ENCODE measurements at regions not wholly inside any gene's neighbourhood (a gene's known extent, or its start where the extent isn't known, plus 50 kb on each side); places are given as distances from the start of the nearest gene placed in this dataset.

GRCh38 chr4:178241601-178242118 is 799.4 kb upstream of the AGA start:
- POLR2A ChIA-PET: no interaction called here
- H3K27ac ChIP-seq (ENCODE audit: low read depth, low read length): no peak overlapping the region
- no peaks in the 10 kb centered on the region; the same call in 1 of the 2 replicates for H3K9me2 ChIP-seq (ENCODE audit: insufficient read depth)
- no peak overlapping the region for H2AFZ ChIP-seq (ENCODE audit: low read depth, low read length, poor library complexity, severe bottlenecking)
- H3K4me2 ChIP-seq (ENCODE audit: low read length): no peak overlapping the region
- no peaks in the 10 kb centered on the region for H3K27me3 ChIP-seq (ENCODE audit: insufficient read depth, low read length)
- intact Hi-C loops (cut with micrococcal nuclease): no loop called here
- H4K20me1 ChIP-seq (ENCODE audit: insufficient read depth): no peaks in the 10 kb centered on the region
- no peaks in the 10 kb centered on the region for H3K36me3 ChIP-seq (ENCODE audit: control insufficient read depth in 1 of 2, insufficient read depth in 2 of 2, low read length in 2 of 2)
- no peak overlapping the region for H3K4me3 ChIP-seq (replicated peaks in 1 of 2; ENCODE audit: low read depth in 1 of 2, low read length in 2 of 2)
- CTCF ChIA-PET: no interaction called here
- BruUV-seq (replicated peaks): no TSS peak
- no peak for DNase-seq (ENCODE audit: low read depth, low spot score)
- TF ChIP-seq CBX3 (IDR thresholded peaks at IDR 0.05; ENCODE audit: low read depth) (no peak), RAD21 (IDR thresholded peaks at IDR 0.05; ENCODE audit: low read depth) (no peak), REST (IDR thresholded peaks at IDR 0.05; ENCODE audit: low read depth) (no peak), JUND (IDR thresholded peaks at IDR 0.05) (no peak), SP1 (IDR thresholded peaks at IDR 0.05; ENCODE audit: low read depth) (no peak), ZBTB33 (IDR thresholded peaks at IDR 0.05; ENCODE audit: extremely low read depth, insufficient replicate concordance, low read length) (no peak), SIN3A (IDR thresholded peaks at IDR 0.05; ENCODE audit: low read depth) (no peak)
- H3K9ac ChIP-seq (ENCODE audit: low read length): no peak overlapping the region
- no peaks in the 10 kb centered on the region for H3K79me2 ChIP-seq (ENCODE audit: insufficient read depth, low read length)
- RAD21 ChIA-PET (ENCODE audit: low non-redundant PET in 1 of 2, low total read pairs in 2 of 2, uncharacterized antibody in 2 of 2, unreplicated experiment in 2 of 2): no interaction called here
- no peaks in the 10 kb centered on the region for H3K4me1 ChIP-seq (ENCODE audit: control insufficient read depth in 1 of 2, insufficient read depth in 2 of 2, low read length in 2 of 2)
- no peaks in the 10 kb centered on the region for H3K9me3 ChIP-seq (ENCODE audit: control insufficient read depth in 1 of 2, insufficient read depth in 1 of 2, low read depth in 1 of 2, low read length in 2 of 2)
- no peak for ATAC-seq

Measured in HCT116 (cell line).